ENCODE measurements at regions not wholly inside any gene's neighbourhood (a gene's known extent, or its start where the extent isn't known, plus 50 kb on each side); places are given as distances from the start of the nearest gene placed in this dataset.

- TF ChIP-seq CTCF (optimal IDR thresholded peaks at IDR 0.05 in 1 of 3, IDR thresholded peaks at IDR 0.05 in 1 of 3, conservative IDR thresholded peaks at IDR 0.05 in 1 of 3; ENCODE audit: extremely low read depth in 1 of 3, insufficient read depth in 2 of 3, low read length in 3 of 3) (no peak), EZH2 (IDR thresholded peaks at IDR 0.05; ENCODE audit: low read length) (no peak)
These were observed 671.7 kb upstream of the NR3C2 start for GRCh38 chr4:149113804-149114430.
